ENCODE measurements at regions not wholly inside any gene's neighbourhood (a gene's known extent, or its start where the extent isn't known, plus 50 kb on each side); places are given as distances from the start of the nearest gene placed in this dataset.

DNA sequence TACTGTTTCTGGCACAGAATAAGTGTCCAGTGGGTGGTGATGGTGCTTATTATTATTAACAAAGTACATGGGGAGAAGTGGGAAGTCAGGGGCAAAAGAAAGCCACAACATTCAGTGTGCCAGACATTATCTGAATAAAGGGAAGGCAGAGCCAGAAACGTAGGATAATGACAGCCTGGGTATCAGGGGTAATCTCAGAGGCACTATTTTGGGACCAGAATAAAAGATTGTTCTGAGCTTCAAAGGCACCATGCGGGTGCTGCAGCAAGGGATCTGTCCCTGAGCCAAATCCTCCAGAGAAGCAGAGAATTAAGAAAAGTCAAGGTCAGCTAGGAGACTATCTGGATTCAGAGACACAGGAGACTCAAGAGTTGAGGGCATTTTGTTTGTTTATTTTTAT, 328.8 kb upstream of the GATB start:
- DNase-seq = no peak

- no peak for DNase-seq
These were observed 326.5 kb upstream of the GATB start for GRCh38 chr4:152087335-152087734.

GRCh38 chr4:152085657-152086056, 324.9 kb upstream of the GATB start:
- DNase-seq = no peak

- no peak for DNase-seq
These were observed 322.5 kb upstream of the GATB start for GRCh38 chr4:152083338-152083737.

- DNase-seq = no peak
These were observed 320.2 kb upstream of the GATB start for GRCh38 chr4:152081024-152081423.

DNA sequence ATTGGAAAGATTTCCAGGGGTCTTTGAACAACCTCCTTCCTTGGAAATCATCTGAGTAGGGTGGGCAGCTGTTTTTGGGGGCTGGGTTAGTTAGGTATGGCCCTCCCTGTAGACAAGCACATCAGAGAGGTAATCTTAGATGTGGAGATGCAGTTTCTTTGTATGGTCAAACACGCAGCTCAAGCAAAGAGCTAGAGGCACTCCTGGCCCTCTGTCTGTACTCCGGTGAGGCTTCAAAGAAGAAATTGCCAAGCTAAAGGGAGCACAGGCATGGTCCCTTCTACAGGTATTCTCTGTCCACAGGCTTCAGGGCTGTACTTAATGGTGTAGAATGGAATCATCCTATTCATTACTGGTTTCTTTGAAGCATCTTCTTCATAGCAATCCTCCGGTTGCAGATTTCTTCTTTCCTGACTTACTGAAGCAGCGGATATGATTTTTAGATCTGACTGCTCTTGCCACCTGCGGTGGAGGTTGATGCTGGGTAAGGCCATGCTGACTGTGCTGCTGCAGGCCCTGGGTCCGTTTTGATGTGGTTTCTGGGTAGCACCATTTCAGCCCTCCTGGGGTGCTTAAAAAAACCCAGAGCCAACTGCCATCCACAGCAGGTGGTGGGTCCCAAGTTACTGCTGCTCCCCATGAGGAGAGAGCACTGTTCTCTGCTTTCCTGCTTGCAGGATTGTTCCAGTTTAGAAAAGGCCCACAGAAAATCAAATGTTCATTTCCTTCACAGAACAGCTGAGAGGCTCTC, 318.9 kb upstream of the GATB start:
- DNase-seq = no peak

DNA sequence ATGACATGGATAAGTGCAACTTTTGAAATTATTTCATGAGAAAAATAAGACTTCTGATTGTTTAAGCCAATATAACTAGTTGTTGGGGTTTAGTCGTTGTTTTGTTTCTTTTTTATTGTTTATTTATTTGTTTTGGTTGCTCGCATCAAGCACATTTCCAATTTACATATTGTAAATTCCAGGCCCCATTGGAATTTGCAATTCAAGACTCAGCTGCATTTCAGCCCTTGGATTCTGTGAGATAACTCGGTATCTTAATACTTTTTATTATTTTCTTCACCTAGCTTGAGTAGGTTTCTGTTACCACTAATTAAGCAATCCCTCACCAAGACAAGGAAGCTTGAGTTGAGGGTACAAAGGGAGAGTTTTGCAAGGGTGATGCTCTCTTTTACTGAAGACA, 318.3 kb upstream of the GATB start:
- no peak for DNase-seq

GRCh38 chr4:152077582-152077981, 316.8 kb upstream of the GATB start:
- DNase-seq = no peak

- no peak for DNase-seq
These were observed 314.6 kb upstream of the GATB start for GRCh38 chr4:152075253-152075928.

GRCh38 chr4:152074573-152074972, 313.8 kb upstream of the GATB start:
- DNase-seq = no peak

GRCh38 chr4:152074088-152074437, 313.3 kb upstream of the GATB start:
- no peak for DNase-seq

DNA sequence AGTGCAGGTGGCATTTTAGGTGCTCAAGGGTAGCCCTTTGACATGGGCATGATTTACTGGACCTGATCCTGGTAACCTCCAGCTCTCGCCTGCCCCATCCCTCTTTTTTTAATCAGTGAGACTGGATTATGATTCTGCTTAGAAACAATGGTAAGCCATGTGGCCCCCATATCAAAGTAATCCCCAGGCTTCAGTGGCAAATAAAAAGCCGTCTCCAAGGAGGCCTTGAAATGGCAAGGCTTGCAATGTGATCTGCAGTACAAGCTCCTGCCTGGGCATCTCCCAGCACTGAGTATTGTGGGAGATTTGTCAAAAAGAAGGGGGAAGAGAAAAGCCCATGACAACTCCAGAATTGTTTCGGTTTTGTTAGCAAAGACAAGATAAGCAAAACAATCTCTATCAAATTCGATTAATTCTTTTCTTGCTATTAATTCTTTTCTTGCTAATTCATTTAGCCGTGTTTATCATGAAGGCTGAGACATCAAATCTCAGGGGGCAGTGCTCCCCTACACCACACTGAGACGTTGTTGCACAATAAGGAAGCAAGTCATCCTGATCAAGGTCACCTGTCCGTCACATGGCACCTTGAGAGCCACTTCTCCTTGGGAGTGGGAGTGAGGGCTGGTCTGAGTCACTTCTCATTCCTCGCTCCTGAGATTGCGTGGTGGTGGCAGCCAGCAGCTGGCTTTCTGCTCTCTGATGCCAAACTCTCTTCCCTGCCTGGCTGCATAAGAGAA, 312.7 kb upstream of the GATB start:
- no peak for DNase-seq

DNA sequence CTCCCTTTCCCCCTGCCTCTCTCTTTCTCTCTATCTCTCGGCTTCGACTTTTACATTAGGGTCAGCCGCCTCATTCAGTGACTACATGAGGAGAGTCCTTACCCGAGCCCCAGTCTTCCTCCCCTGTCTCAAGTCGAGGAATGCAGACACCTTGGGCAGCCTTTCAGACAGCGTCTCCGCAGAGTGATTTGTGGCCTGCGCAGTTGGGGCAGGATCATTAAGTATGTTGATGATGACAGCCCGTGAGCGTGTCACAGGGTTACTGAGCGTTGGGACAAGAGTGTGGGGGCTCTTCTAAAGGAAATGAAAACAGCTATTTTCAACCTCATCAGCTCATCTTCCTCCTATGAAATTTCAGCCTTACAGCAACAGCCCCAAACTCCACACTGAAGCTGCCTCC, 312.1 kb upstream of the GATB start:
- no peak for DNase-seq

DNA sequence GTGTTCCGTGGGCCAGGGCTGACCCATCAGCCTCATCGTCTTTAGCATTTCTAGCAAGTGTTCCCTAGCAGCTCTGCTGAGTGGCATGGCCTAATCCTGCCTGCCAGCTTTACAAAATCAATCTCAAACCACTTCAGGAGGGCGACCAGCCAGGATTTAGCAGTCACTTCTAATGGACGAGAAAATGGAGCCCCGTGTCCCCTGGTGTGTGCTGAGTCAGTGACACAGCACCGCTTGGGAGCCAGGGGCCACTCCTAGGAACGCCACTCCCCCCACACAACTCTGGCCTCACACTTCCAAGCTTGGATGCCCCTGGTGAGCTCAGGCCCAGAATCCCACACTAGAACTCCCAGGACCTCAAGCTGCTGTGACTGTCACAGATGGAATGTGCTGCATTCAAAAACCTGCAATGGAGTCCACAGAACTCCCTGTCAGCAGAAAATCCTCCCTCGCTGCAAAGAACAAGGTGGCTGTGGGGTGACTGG, 311.2 kb upstream of the GATB start:
- no peak for DNase-seq

GRCh38 chr4:152070854-152071253, 310.0 kb upstream of the GATB start:
- DNase-seq = no peak

DNA sequence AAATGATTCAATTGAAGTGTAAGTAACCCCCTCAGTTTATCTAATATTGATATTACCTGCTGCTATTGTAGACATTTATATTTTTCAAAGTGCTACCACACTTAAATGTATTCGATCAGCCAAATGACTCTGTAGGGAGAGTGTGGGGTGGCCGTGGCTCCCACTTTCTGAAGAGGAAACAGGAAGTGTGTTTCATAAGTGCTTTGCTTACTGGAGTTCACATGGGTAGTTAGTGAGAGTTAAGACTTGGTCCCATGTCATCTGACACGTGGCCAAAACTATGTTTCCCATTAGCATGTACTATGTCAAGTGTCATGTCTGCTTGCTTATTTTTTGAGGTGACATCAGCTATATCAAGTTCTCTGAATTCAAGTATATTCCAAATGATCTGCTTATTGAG, 308.1 kb upstream of the GATB start:
- no peak for DNase-seq

- no peak for DNase-seq
These were observed 304.7 kb upstream of the GATB start for GRCh38 chr4:152065545-152065944.

DNA sequence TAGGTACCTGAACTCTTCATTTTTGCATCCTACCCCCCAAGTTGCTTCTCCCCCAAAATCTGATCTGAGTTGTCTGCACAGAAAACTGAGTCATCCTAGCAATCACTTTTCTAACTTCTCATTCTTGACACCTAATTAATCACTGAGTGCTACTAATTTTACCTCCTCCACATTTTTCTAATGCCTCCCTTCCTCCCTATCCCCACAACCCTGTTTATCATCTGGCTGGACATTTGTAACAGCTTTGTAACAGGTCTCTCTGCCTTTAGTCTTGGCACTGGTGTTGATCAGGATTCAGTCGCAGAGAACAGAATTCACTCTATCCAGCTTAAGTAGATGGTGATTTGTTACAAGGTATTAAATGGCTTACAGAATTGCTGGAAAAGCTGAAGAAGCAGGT, 303.9 kb upstream of the GATB start:
- DNase-seq = no peak

- no peak for DNase-seq
These were observed 303.5 kb upstream of the GATB start for GRCh38 chr4:152064282-152064681.

DNA sequence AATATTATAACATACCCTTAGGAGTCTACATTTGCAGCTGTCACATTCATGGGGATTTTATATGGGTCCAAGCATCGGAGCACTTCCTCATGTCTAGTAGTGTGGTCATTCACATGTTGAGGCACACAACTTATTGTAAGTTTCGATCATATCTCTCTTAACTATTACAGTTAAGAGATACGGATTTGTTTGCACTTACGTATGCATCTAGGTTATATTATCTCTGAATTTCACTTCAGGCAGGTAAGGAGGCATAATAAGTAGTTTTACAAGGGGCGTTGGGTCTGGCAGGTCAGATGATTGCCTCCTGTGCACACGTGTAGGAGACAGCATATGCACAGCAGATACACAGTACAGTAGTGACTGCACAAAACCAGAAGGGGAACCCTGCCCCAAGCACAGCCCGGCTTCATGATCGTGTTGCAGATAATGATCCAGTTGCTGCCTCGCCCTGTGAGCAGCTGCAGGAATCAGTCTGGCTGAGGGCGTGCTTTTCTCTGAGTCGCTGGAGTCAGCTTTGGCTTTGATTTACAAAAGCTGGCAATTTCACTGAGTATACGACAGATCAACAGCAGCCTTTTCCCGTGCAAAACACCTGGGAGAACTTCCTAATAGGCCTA, 302.9 kb upstream of the GATB start:
- no peak for DNase-seq

- no peak for DNase-seq
These were observed 302.3 kb upstream of the GATB start for GRCh38 chr4:152062936-152063620.

- no peak for DNase-seq
These were observed 293.9 kb upstream of the GATB start for GRCh38 chr4:152054731-152055130.
